ENCODE measurements at regions not wholly inside any gene's neighbourhood (a gene's known extent, or its start where the extent isn't known, plus 50 kb on each side); places are given as distances from the start of the nearest gene placed in this dataset.
A peak's percentile ranks its signal among the peaks of the same experiment; 100 is the strongest.

- TF ChIP-seq POLR2A (IDR thresholded peaks at IDR 0.05; ENCODE audit: low read length) (no peak), GATA1 (IDR thresholded peaks at IDR 0.05; ENCODE audit: low read depth, low read length) (no peak)
- DNase-seq: peak; percentile 82 to 91
Observed at GRCh38 chr5:68385936-68386335, 170.4 kb downstream of the PIK3R1 start.

- no peak for TF ChIP-seq GATA1 (IDR thresholded peaks at IDR 0.05; ENCODE audit: low read depth, low read length)
- TF ChIP-seq POLR2A (IDR thresholded peaks at IDR 0.05; ENCODE audit: low read length): no peak
- no peak for DNase-seq
Observed at GRCh38 chr5:68387074-68387796, 171.7 kb downstream of the PIK3R1 start.

GRCh38 chr5:68389618-68390017 is 174.1 kb downstream of the PIK3R1 start:
- TF ChIP-seq GATA1 (IDR thresholded peaks at IDR 0.05; ENCODE audit: low read depth, low read length): no peak
- no peak for DNase-seq

GRCh38 chr5:68392617-68393016 is 177.1 kb downstream of the PIK3R1 start:
- TF ChIP-seq GATA1 (IDR thresholded peaks at IDR 0.05; ENCODE audit: low read depth, low read length) (no peak), POLR2A (IDR thresholded peaks at IDR 0.05; ENCODE audit: low read length) (no peak)
- no peak for DNase-seq

- no peak for TF ChIP-seq GATA1 (IDR thresholded peaks at IDR 0.05; ENCODE audit: low read depth, low read length)
- no peak for TF ChIP-seq POLR2A (IDR thresholded peaks at IDR 0.05; ENCODE audit: low read length)
- no peak for DNase-seq
Observed at GRCh38 chr5:68395302-68395701, 179.7 kb downstream of the PIK3R1 start.

GRCh38 chr5:68395926-68396511 is 180.5 kb downstream of the PIK3R1 start:
- no peak for DNase-seq
- TF ChIP-seq POLR2A (IDR thresholded peaks at IDR 0.05; ENCODE audit: low read length) (no peak), GATA1 (IDR thresholded peaks at IDR 0.05; ENCODE audit: low read depth, low read length) (no peak)

- no peak for TF ChIP-seq GATA1 (IDR thresholded peaks at IDR 0.05; ENCODE audit: low read depth, low read length)
- no peak for TF ChIP-seq POLR2A (IDR thresholded peaks at IDR 0.05; ENCODE audit: low read length)
Observed at GRCh38 chr5:68396722-68397121, 181.2 kb downstream of the PIK3R1 start.

GRCh38 chr5:68398146-68398812 is 182.7 kb downstream of the PIK3R1 start:
- DNase-seq: no peak
- no peak for TF ChIP-seq POLR2A (IDR thresholded peaks at IDR 0.05; ENCODE audit: low read length)

More at GRCh38 chr5:68396722-68397121, 181.2 kb downstream of the PIK3R1 start:
- no peak for DNase-seq

GRCh38 chr5:68403301-68403700 is 187.7 kb downstream of the PIK3R1 start:
- TF ChIP-seq GATA1 (IDR thresholded peaks at IDR 0.05; ENCODE audit: low read depth, low read length): no peak
- no peak for TF ChIP-seq POLR2A (IDR thresholded peaks at IDR 0.05; ENCODE audit: low read length)

GRCh38 chr5:68404246-68404645 is 188.7 kb downstream of the PIK3R1 start:
- TF ChIP-seq POLR2A (IDR thresholded peaks at IDR 0.05; ENCODE audit: low read length) (no peak), GATA1 (IDR thresholded peaks at IDR 0.05; ENCODE audit: low read depth, low read length) (no peak)
- no peak for DNase-seq

More at GRCh38 chr5:68403301-68403700, 187.7 kb downstream of the PIK3R1 start:
- DNase-seq: peak; percentile 13 to 21

GRCh38 chr5:68405026-68405684 is 189.6 kb downstream of the PIK3R1 start:
- TF ChIP-seq POLR2A (IDR thresholded peaks at IDR 0.05; ENCODE audit: low read length): peak; percentile 21
- no peak for TF ChIP-seq GATA1 (IDR thresholded peaks at IDR 0.05; ENCODE audit: low read depth, low read length)
- peak; percentile 80 to 84 for DNase-seq

GRCh38 chr5:68405784-68406743 is 190.5 kb downstream of the PIK3R1 start:
- DNase-seq: peak; percentile 68 to 85
- no peak for TF ChIP-seq GATA1 (IDR thresholded peaks at IDR 0.05; ENCODE audit: low read depth, low read length)
- TF ChIP-seq POLR2A (IDR thresholded peaks at IDR 0.05; ENCODE audit: low read length): no peak

GRCh38 chr5:68406767-68407241 is 191.2 kb downstream of the PIK3R1 start:
- peak; percentile 51 to 61 for DNase-seq
- TF ChIP-seq GATA1 (IDR thresholded peaks at IDR 0.05; ENCODE audit: low read depth, low read length) (no peak), POLR2A (IDR thresholded peaks at IDR 0.05; ENCODE audit: low read length) (no peak)
